ENCODE measurements at regions not wholly inside any gene's neighbourhood (a gene's known extent, or its start where the extent isn't known, plus 50 kb on each side); places are given as distances from the start of the nearest gene placed in this dataset.

- TF ChIP-seq CTCF (IDR thresholded peaks at IDR 0.05) (no peak), POLR2AphosphoS5 (IDR thresholded peaks at IDR 0.05) (no peak), POLR2A (IDR thresholded peaks at IDR 0.05) (no peak)
Measured at GRCh38 chrY:12327751-12328150, 373.3 kb upstream of the USP9Y start.

All from stomach (tissue), 4 donors.